HUES48 (cell line): ENCODE measurements at regions not wholly inside any gene's neighbourhood (a gene's known extent, or its start where the extent isn't known, plus 50 kb on each side); places are given as distances from the start of the nearest gene placed in this dataset.

Experiments
- H3K27ac ChIP-seq: one replicate; pipeline ENCODE4 v1.7.0; 2013; ENCODE audit warnings: low read depth, low read length, inconsistent platforms
- H3K27me3 ChIP-seq: 2 replicates; pipeline ENCODE4 v1.6.1; 2013; ENCODE audit warnings: mild to moderate bottlenecking, low read length; ENCODE audit not compliant: control insufficient read depth, insufficient read depth
- H3K36me3 ChIP-seq: 2 replicates; pipeline ENCODE4 v1.6.1; 2013; ENCODE audit warnings: low read length; ENCODE audit not compliant: control insufficient read depth, insufficient read depth
- H3K4me1 ChIP-seq: 2 replicates; pipeline ENCODE4 v1.6.1; 2013; ENCODE audit warnings: mild to moderate bottlenecking, low read length; ENCODE audit not compliant: control insufficient read depth, insufficient read depth
- H3K4me3 ChIP-seq: 2 replicates; pipeline ENCODE4 v1.5.1; 2013; ENCODE audit warnings: mild to moderate bottlenecking, low read depth, low read length
- H3K9ac ChIP-seq: 2 replicates; pipeline ENCODE4 v1.6.1; 2013; ENCODE audit warnings: mild to moderate bottlenecking, low read depth, low read length, moderate library complexity
- H3K9me3 ChIP-seq: 2 replicates; pipeline ENCODE4 v1.6.1; 2013; ENCODE audit warnings: low read length; ENCODE audit not compliant: control insufficient read depth, insufficient read depth

GRCh38 chr7:142422621-142423020 is 164.8 kb upstream of the PRSS58 start:
- H3K9ac ChIP-seq, result no peak overlapping the region
- H3K36me3 ChIP-seq, result no peaks in the 10 kb centered on the region
- H3K9me3 ChIP-seq, result no peaks in the 10 kb centered on the region
- no peaks in the 10 kb centered on the region for H3K27me3 ChIP-seq
- H3K27ac ChIP-seq, result no peak overlapping the region
- no peak overlapping the region for H3K4me3 ChIP-seq
- peaks cover 8% of the 10 kb centered on the region; the same call in 1 of the 2 replicates for H3K4me1 ChIP-seq

- H3K9me3 ChIP-seq, result no peaks in the 10 kb centered on the region
- no peak overlapping the region for H3K9ac ChIP-seq
- no peaks in the 10 kb centered on the region for H3K27me3 ChIP-seq
- H3K36me3 ChIP-seq, result no peaks in the 10 kb centered on the region
- H3K27ac ChIP-seq, result no peak overlapping the region
- H3K4me3 ChIP-seq, result no peak overlapping the region
- H3K4me1 ChIP-seq, result peaks cover 16% of the 10 kb centered on the region
These were observed 162.9 kb upstream of the PRSS58 start for GRCh38 chr7:142420554-142421362.

- no peak overlapping the region for H3K27ac ChIP-seq
- no peak overlapping the region for H3K9ac ChIP-seq
- H3K4me3 ChIP-seq, result no peak overlapping the region
- no peaks in the 10 kb centered on the region for H3K9me3 ChIP-seq
- no peaks in the 10 kb centered on the region for H3K36me3 ChIP-seq
- no peaks in the 10 kb centered on the region; the same call in 1 of the 2 replicates for H3K27me3 ChIP-seq
- H3K4me1 ChIP-seq, result peaks cover 16% of the 10 kb centered on the region
These were observed 160.5 kb upstream of the PRSS58 start for GRCh38 chr7:142418326-142418725.

GRCh38 chr7:142414915-142415314 is 157.1 kb upstream of the PRSS58 start:
- Histone ChIP-seq H3K27ac (no peak overlapping the region), H3K27me3 (no peaks in the 10 kb centered on the region; the same call in 1 of the 2 replicates)

GRCh38 chr7:142414135-142414534 is 156.3 kb upstream of the PRSS58 start:
- Histone ChIP-seq H3K4me3 (no peak overlapping the region), H3K36me3 (no peaks in the 10 kb centered on the region), H3K9ac (no peak overlapping the region), H3K27ac (no peak overlapping the region), H3K27me3 (no peaks in the 10 kb centered on the region; the same call in 1 of the 2 replicates), H3K4me1 (peaks cover 16% of the 10 kb centered on the region), H3K9me3 (no peaks in the 10 kb centered on the region)

More at GRCh38 chr7:142414915-142415314, 157.1 kb upstream of the PRSS58 start:
- peaks cover 16% of the 10 kb centered on the region for H3K4me1 ChIP-seq
- no peak overlapping the region for H3K4me3 ChIP-seq
- no peaks in the 10 kb centered on the region for H3K36me3 ChIP-seq
- no peak overlapping the region for H3K9ac ChIP-seq
- H3K9me3 ChIP-seq, result no peaks in the 10 kb centered on the region

- H3K27me3 ChIP-seq, result no peaks in the 10 kb centered on the region; the same call in 1 of the 2 replicates
- no peak overlapping the region for H3K27ac ChIP-seq
- no peaks in the 10 kb centered on the region for H3K36me3 ChIP-seq
- no peak overlapping the region for H3K4me3 ChIP-seq
- H3K9me3 ChIP-seq, result no peaks in the 10 kb centered on the region
- H3K4me1 ChIP-seq, result peaks cover 12% of the 10 kb centered on the region
- H3K9ac ChIP-seq, result no peak overlapping the region
These were observed 155.6 kb upstream of the PRSS58 start for GRCh38 chr7:142413280-142414000.

- Histone ChIP-seq H3K9ac (no peak overlapping the region), H3K27ac (no peak overlapping the region), H3K27me3 (no peaks in the 10 kb centered on the region; the same call in 1 of the 2 replicates), H3K36me3 (no peaks in the 10 kb centered on the region), H3K4me3 (no peak overlapping the region), H3K9me3 (no peaks in the 10 kb centered on the region), H3K4me1 (peaks cover 8% of the 10 kb centered on the region)
These were observed 154.8 kb upstream of the PRSS58 start for GRCh38 chr7:142412551-142413193.

GRCh38 chr7:142409471-142409870 is 151.6 kb upstream of the PRSS58 start:
- no peak overlapping the region for H3K9ac ChIP-seq
- H3K36me3 ChIP-seq, result no peaks in the 10 kb centered on the region
- no peak overlapping the region for H3K27ac ChIP-seq
- H3K4me3 ChIP-seq, result no peak overlapping the region
- H3K27me3 ChIP-seq, result no peaks in the 10 kb centered on the region
- H3K4me1 ChIP-seq, result no peaks in the 10 kb centered on the region
- H3K9me3 ChIP-seq, result no peaks in the 10 kb centered on the region

GRCh38 chr7:142408794-142409193 is 150.9 kb upstream of the PRSS58 start:
- no peak overlapping the region for H3K27ac ChIP-seq
- no peak overlapping the region for H3K4me3 ChIP-seq

GRCh38 chr7:142407939-142408570 is 150.2 kb upstream of the PRSS58 start:
- no peak overlapping the region for H3K9ac ChIP-seq
- no peak overlapping the region for H3K4me3 ChIP-seq
- no peaks in the 10 kb centered on the region for H3K9me3 ChIP-seq
- no peak overlapping the region for H3K27ac ChIP-seq
- no peaks in the 10 kb centered on the region for H3K27me3 ChIP-seq
- no peaks in the 10 kb centered on the region for H3K36me3 ChIP-seq
- no peaks in the 10 kb centered on the region for H3K4me1 ChIP-seq

More at GRCh38 chr7:142408794-142409193, 150.9 kb upstream of the PRSS58 start:
- H3K36me3 ChIP-seq, result no peaks in the 10 kb centered on the region
- H3K27me3 ChIP-seq, result no peaks in the 10 kb centered on the region
- no peak overlapping the region for H3K9ac ChIP-seq
- H3K9me3 ChIP-seq, result no peaks in the 10 kb centered on the region
- H3K4me1 ChIP-seq, result no peaks in the 10 kb centered on the region
